HCT116 (cell line): ENCODE measurements at regions not wholly inside any gene's neighbourhood (a gene's known extent, or its start where the extent isn't known, plus 50 kb on each side); places are given as distances from the start of the nearest gene placed in this dataset.

Source experiments
- ATAC-seq: fragments of 200-7000 bp; cut with Tn5 transposase; 2 replicates; pipeline ENCODE4 v1.9.1; 2020; ENCODE audit warnings: mild to moderate bottlenecking, moderate library complexity
- BruUV-seq: library from RNA; stranded (reverse); fragments of 400-500 nt; replicated peaks from 2 replicates; lab custom pipeline; 2021; lab: Mats Ljungman, UMichigan
- CTCF ChIA-PET: fragments of 300-600 bp; sonication (Branson Sonifier 250); formaldehyde crosslinking; loops from one replicate; lab custom pipeline; 2021; ENCODE audit warnings: antibody characterized with exemption; lab: Charles Lee
- POLR2A ChIA-PET: fragments of 300-600, 350-600 bp; sonication (Branson Sonifier 250); formaldehyde crosslinking; loops from one replicate; lab custom pipeline; 2021; ENCODE audit warnings: antibody characterized with exemption; lab: Charles Lee
- RAD21 ChIA-PET, 2 experiments: fragments of 300-600 bp; sonication (Branson Sonifier 250); formaldehyde crosslinking; loops; one replicate each; lab custom pipeline; 2023; ENCODE audit warnings: low total read pairs in 2 of 2; ENCODE audit not compliant: uncharacterized antibody in 2 of 2, unreplicated experiment in 2 of 2, low non-redundant PET in 1 of 2; lab: Charles Lee
- DNase-seq: peaks from one replicate; pipeline ENCODE4 v3.0.0-alpha.2; 2010; ENCODE audit warnings: low read depth, low spot score
- H2AFZ ChIP-seq: fragments of 200-600 bp; shearing (Covaris generic), sonication (generic); 2 replicates; pipeline ENCODE4 v1.6.1; 2017; ENCODE audit warnings: low read depth, mixed run types, mixed read lengths, antibody characterized with exemption, low read length; ENCODE audit not compliant: poor library complexity, severe bottlenecking
- H3K27ac ChIP-seq: 2 replicates; pipeline ENCODE4 v1.5.1; 2012; ENCODE audit warnings: low read depth, low read length
- H3K27me3 ChIP-seq: fragments of 200-600 bp; sonication (generic); 2 replicates; pipeline ENCODE4 v1.6.1; 2016; ENCODE audit warnings: mixed run types, low read length, mixed read lengths; ENCODE audit not compliant: insufficient read depth
- H3K36me3 ChIP-seq, 2 experiments: fragments of 200-500 bp in 1 of 2; fragments of 200-600 bp in 1 of 2; sonication (Bioruptor generic) in 1 of 2; sonication (generic) in 1 of 2; 2 replicates each; pipeline versions ENCODE4 v1.5.1 to v1.6.1; 2014 to 2016; ENCODE audit warnings: low read length in 2 of 2, inconsistent platforms in 1 of 2, mixed read lengths in 1 of 2, mixed run types in 1 of 2; ENCODE audit not compliant: insufficient read depth in 2 of 2, control insufficient read depth in 1 of 2
- H3K4me1 ChIP-seq, 2 experiments: fragments of 200-600 bp in 1 of 2; sonication (generic) in 1 of 2; 2 replicates each; pipeline versions ENCODE4 v1.5.1 to v1.6.1; 2012 to 2017; ENCODE audit warnings: low read length in 2 of 2, inconsistent platforms in 1 of 2, mild to moderate bottlenecking in 1 of 2, mixed read lengths in 1 of 2, mixed run types in 1 of 2, moderate library complexity in 1 of 2; ENCODE audit not compliant: insufficient read depth in 2 of 2, control insufficient read depth in 1 of 2
- H3K4me2 ChIP-seq: fragments of 200-600 bp; sonication (generic); 2 replicates; pipeline ENCODE4 v1.6.1; 2017; ENCODE audit warnings: mixed run types, low read length, mixed read lengths
- H3K4me3 ChIP-seq, 2 experiments: fragments of 200-600 bp in 1 of 2; sonication (generic) in 1 of 2; replicated peaks in 1 of 2; 2 replicates each; pipeline ENCODE4 v1.5.1; 2011 to 2016; ENCODE audit warnings: low read length in 2 of 2, control low read depth in 1 of 2, low read depth in 1 of 2, mild to moderate bottlenecking in 1 of 2, mixed read lengths in 1 of 2, mixed run types in 1 of 2
- H3K79me2 ChIP-seq: fragments of 200-600 bp; sonication (generic); 2 replicates; pipeline ENCODE4 v1.6.1; 2017; ENCODE audit warnings: mild to moderate bottlenecking, mixed run types, low read length, moderate library complexity, mixed read lengths; ENCODE audit not compliant: insufficient read depth
- H3K9ac ChIP-seq: fragments of 200-600 bp; sonication (generic); 2 replicates; pipeline ENCODE4 v1.6.1; 2016; ENCODE audit warnings: low read length, mixed read lengths
- H3K9me2 ChIP-seq: fragments of 200-600 bp; sonication (generic), shearing (Covaris generic); 2 replicates; pipeline ENCODE4 v1.6.1; 2017; ENCODE audit warnings: mixed run types, mild to moderate bottlenecking, moderate library complexity; ENCODE audit not compliant: insufficient read depth
- H3K9me3 ChIP-seq, 2 experiments: fragments of 200-500 bp in 1 of 2; fragments of 200-600 bp in 1 of 2; sonication (Bioruptor generic) in 1 of 2; sonication (generic) in 1 of 2; 2 replicates each; pipeline ENCODE4 v1.6.1; 2014 to 2017; ENCODE audit warnings: low read length in 2 of 2, mixed read lengths in 2 of 2, inconsistent platforms in 1 of 2, low read depth in 1 of 2, mild to moderate bottlenecking in 1 of 2, mixed run types in 1 of 2, moderate library complexity in 1 of 2; ENCODE audit not compliant: control insufficient read depth in 1 of 2, insufficient read depth in 1 of 2
- H4K20me1 ChIP-seq: fragments of 200-600 bp; sonication (generic), shearing (Covaris generic); 2 replicates; pipeline ENCODE4 v1.6.1; 2017; ENCODE audit warnings: mixed run types, mild to moderate bottlenecking, moderate library complexity; ENCODE audit not compliant: insufficient read depth
- EZH2phosphoT487 ChIP-seq: fragments of 200-600 bp; IDR thresholded peaks from 2 replicates; pipeline ENCODE4 v1.6.1; 2018; ENCODE audit warnings: antibody characterized with exemption, borderline replicate concordance
- FOSL1 ChIP-seq: IDR thresholded peaks from 2 replicates; pipeline ENCODE4 v1.6.1; 2012; ENCODE audit warnings: low read depth
- POLR2A ChIP-seq: IDR thresholded peaks from 2 replicates; pipeline ENCODE4 v1.7.0; 2011; ENCODE audit warnings: borderline replicate concordance; ENCODE audit not compliant: insufficient read depth, insufficient read length; ENCODE audit errors: extremely low read depth
- POLR2AphosphoS5 ChIP-seq: IDR thresholded peaks from 2 replicates; pipeline ENCODE4 v1.6.1; 2011; ENCODE audit warnings: mild to moderate bottlenecking, low read depth, low read length, moderate library complexity
- intact Hi-C: fragments of 100-400 bp; cut with micrococcal nuclease; formaldehyde crosslinking; loops from 2 replicates; pipeline ENCODE4 v1.10.0; 2022

GRCh38 chr2:139964721-139965440 is 1184.7 kb upstream of the NXPH2 start:
- H2AFZ ChIP-seq, result no peak overlapping the region
- no peak overlapping the region for H3K4me2 ChIP-seq
- no peaks in the 10 kb centered on the region for H3K36me3 ChIP-seq
- H3K9me3 ChIP-seq, result no peaks in the 10 kb centered on the region
- CTCF ChIA-PET, result no interaction called here
- POLR2A ChIA-PET, result no interaction called here
- ATAC-seq (no peak), DNase-seq (no peak)
- no peak overlapping the region for H3K4me3 ChIP-seq
- intact Hi-C loops, result no loop called here
- RAD21 ChIA-PET, result no interaction called here
- no peaks in the 10 kb centered on the region for H4K20me1 ChIP-seq
- H3K27ac ChIP-seq, result no peak overlapping the region
- no peak for TF ChIP-seq POLR2AphosphoS5
- TF ChIP-seq EZH2phosphoT487, result no peak
- no peak for TF ChIP-seq POLR2A
- H3K4me1 ChIP-seq, result no peaks in the 10 kb centered on the region
- no peak overlapping the region for H3K9ac ChIP-seq
- H3K9me2 ChIP-seq, result no peaks in the 10 kb centered on the region
- H3K79me2 ChIP-seq, result no peaks in the 10 kb centered on the region
- no TSS peak for BruUV-seq
- no peaks in the 10 kb centered on the region for H3K27me3 ChIP-seq

GRCh38 chr2:139963863-139964355 is 1183.7 kb upstream of the NXPH2 start:
- no peaks in the 10 kb centered on the region for H3K9me2 ChIP-seq
- no peaks in the 10 kb centered on the region for H3K27me3 ChIP-seq
- H3K9ac ChIP-seq, result no peak overlapping the region
- no peaks in the 10 kb centered on the region for H4K20me1 ChIP-seq
- H2AFZ ChIP-seq, result no peak overlapping the region
- H3K4me1 ChIP-seq, result no peaks in the 10 kb centered on the region
- no peaks in the 10 kb centered on the region for H3K79me2 ChIP-seq
- BruUV-seq, result no TSS peak
- no peaks in the 10 kb centered on the region for H3K36me3 ChIP-seq
- no peak for TF ChIP-seq FOSL1
- ChIA-PET CTCF (no interaction called here), POLR2A (no interaction called here), RAD21 (no interaction called here)
- H3K9me3 ChIP-seq, result no peaks in the 10 kb centered on the region
- H3K4me2 ChIP-seq, result no peak overlapping the region
- H3K27ac ChIP-seq, result no peak overlapping the region
- DNase-seq, result no peak
- H3K4me3 ChIP-seq, result no peak overlapping the region
- intact Hi-C loops, result no loop called here
- no peak for ATAC-seq
